ENCODE measurements at regions not wholly inside any gene's neighbourhood (a gene's known extent, or its start where the extent isn't known, plus 50 kb on each side); places are given as distances from the start of the nearest gene placed in this dataset.
A peak's percentile ranks its signal among the peaks of the same experiment; 100 is the strongest.
"Not testable (repeated sequence)": the region's sequence is repeated elsewhere in the genome, so short reads cannot be mapped to it uniquely, and the experiment has no call there.

- DNase-seq, result no peak
Observed at GRCh38 chr9:129430940-129431643, 189.8 kb downstream of the C9orf50 start.

GRCh38 chr9:129428864-129429577 lies 191.9 kb downstream of the C9orf50 start:
- DNase-seq, result no peak

DNA sequence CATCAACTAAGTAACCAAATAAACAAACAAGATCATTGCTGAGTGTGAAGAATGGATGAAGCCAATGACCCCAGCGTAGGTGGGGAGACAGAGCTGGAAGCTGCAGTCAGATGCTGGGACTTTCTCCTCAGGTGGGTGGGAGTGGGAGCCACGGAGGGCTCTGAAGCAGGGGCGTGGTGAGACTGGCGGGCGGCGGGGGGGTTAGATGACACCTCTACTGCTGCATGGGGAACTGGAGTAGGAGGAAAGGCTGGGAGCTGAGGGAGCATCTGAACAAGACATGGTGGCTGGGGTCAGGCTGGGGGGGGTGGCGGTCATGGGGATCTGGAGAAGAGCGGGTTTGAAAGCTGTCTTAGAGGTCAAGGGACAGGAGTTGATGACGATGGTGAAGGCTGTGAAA lies 193.8 kb downstream of the C9orf50 start:
- DNase-seq, result no peak

DNA sequence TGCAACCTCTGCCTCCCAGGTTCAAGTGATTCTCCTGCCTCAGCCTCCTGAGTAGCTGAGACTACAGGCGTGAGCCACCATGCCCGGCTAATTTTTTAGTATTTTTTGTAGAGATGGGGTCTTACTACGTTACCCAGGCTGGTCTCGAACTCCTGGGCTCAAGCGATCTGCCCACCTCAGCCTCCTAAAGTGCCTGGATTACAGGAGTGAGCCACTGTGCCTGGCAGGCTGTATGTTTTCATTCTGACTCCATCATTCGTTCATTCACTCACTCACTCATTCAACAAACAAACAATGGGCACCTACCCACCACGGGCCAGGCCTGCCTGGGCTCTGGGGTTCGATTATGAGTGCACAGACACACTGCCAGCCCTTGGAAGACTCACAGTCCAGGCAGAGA lies 197.1 kb downstream of the C9orf50 start:
- not testable (repeated sequence) for DNase-seq

GRCh38 chr9:129423216-129423615 lies 197.7 kb downstream of the C9orf50 start:
- DNase-seq, result no peak

GRCh38 chr9:129422843-129423192 lies 198.1 kb downstream of the C9orf50 start:
- DNase-seq, result peak in 1 of 2 donors; percentile 20

DNA sequence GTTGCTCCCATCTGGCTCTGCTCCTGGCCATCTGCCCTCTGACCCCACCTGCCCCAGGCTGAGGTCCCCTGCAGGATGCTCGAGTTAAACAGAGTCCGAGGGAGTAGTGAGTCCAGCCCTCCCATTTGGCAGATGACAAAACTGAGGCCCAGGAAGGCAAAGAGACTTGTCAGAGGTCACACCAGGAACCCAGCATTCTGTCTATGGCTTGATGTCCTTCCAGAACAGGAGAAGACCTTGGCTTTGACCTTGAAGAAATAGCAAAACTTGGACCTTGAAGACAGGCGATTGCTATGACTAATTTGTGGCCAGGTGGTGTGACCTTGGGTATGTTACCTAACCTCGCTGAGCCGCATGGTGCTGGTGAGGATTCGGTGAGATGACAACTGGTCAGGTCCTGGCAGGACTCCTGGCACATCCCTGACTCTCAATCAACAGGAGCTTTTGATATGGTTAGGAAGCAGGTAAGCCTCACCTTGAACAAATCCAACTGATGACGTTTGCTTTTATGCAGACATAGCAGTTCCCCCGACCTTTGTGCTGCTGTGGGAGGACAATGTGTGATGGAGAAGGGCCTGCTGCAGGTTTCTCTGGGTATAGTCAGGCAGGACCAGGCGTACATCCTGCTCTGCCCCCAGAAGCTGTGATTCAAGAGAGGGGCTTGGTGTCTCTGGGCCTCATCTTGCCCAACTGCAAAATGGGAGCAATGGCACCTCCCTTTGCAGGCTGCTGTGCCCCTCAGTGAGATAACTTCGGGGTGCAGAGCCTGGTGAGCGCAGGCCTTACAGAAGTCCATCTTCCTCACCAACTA lies 198.7 kb downstream of the C9orf50 start:
- no peak for DNase-seq

DNA sequence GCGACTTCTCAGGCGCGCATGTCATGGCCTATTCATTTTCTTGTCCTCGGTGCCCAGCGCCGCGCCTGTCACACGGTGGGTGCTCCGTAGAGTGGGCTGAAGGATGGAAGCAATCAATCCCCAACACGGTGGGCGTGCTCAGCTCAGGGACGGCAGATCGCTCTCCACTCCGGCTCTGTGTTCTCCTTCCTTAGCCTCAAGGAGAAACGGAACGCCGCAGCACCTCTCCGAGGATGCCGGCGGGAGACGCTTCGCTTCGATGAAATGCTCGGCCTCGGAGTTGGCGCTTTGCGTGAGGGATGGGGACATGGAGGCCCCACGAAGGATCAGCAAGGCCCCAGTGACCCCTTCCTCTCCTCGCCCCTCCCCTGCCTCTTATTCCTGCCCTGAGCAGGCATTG lies 199.5 kb downstream of the C9orf50 start:
- DNase-seq, result no peak

GRCh38 chr9:129420721-129421120 lies 200.2 kb downstream of the C9orf50 start:
- DNase-seq, result no peak

- DNase-seq, result no peak
Observed at GRCh38 chr9:129419382-129419899, 201.5 kb downstream of the C9orf50 start.

DNA sequence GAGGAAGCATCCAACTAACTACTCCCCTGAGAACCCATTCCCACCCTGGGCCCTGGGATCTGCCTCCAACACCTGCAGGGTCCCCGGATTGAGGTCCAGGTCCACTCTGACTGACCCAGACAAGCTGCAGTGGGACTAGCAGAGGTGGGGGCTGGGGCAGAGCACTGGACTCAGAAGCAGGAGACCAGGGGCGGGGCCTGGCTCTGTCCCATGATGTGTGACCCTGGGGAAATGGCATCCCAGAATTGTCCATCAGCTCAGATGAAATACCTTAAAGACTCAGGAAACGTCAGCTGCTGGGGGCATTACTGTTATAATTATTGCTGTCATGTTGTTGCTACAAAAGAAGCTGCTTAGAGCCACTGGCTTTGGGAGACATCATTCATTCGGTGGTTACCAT lies 202.4 kb downstream of the C9orf50 start:
- no peak for DNase-seq

GRCh38 chr9:129416821-129417539 lies 203.9 kb downstream of the C9orf50 start:
- peak in 1 of 2 donors; percentile 43 for DNase-seq

GRCh38 chr9:129415942-129416651 lies 204.8 kb downstream of the C9orf50 start:
- DNase-seq, result no peak

DNA sequence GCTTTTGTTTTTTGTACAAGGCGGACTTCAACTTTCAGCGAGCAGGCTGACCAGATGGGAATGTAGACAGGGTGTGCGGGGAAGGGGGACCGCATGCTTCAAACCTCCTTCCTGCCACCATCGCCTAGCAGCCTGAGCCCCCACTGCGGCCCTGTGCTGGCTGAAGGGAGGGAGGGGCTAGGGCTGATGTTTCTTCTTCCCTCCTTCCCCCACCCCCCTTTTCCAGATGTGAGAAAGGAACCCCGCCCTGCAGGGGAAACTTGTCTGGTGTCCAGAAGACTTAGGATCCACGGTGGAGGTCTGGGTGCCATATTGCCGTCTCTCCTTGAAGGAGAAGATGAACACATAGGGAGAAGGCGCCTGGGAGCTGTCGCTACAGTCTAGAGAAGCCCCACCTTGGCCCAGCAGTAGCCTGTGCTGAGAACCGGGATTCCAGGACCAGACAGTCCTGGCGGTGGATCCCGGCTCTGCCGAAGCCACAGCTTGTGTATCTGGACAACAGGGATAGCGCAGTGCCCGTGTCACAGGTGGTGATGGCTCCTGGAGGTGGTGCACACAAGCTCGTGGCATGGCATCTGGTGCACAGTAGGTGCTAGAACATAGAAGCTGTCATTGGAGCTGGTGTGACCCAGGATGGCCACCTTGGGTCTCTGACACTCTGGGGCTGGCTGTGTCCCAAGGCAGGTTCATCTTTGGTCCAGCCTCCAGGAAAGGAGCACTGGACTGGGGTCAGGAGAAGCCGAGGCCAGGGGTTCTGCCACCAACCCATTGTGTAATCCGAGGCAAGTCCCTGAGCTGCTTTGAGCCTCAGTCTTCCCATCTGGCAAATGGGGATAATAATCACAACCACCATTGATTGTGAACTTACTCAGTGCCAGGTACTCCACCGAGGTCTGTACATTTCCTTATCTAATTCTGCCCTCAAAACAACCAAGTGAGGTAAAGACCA lies 205.6 kb downstream of the C9orf50 start:
- DNase-seq, result no peak

DNA sequence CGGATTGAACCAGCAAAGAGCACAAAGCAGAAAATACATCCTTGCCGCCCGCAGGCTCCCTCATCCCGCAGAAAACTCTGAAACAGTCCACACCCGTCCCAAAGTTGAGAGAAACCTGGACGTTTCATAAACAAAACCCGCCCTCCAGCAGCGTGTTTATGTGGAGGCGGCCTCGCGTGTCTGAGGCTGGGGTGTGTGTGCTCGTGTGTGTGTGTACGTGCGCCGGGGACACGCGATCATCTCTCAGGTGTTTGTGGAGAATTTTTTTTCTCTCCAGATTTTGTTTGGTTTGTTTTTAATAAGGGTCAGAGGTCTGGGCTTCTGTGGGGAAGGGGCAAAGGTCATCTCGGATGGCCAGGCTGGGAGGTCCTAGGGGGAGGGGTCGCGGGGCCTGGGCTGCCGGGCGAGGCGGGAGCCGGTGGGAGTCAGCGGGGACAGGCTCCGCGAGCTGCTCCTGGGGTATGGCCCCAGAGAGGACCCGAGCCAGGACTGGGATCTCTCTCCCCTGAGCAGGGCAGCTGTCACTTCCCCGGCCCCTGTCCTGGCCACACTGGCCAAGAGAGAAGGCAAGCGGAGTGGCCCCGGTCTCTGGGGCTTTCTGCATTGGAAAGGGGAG lies 206.4 kb downstream of the C9orf50 start:
- peak; percentile 51 to 71 for DNase-seq

GRCh38 chr9:129413537-129414376 lies 207.1 kb downstream of the C9orf50 start:
- peak; percentile 98 to 99 for DNase-seq

DNA sequence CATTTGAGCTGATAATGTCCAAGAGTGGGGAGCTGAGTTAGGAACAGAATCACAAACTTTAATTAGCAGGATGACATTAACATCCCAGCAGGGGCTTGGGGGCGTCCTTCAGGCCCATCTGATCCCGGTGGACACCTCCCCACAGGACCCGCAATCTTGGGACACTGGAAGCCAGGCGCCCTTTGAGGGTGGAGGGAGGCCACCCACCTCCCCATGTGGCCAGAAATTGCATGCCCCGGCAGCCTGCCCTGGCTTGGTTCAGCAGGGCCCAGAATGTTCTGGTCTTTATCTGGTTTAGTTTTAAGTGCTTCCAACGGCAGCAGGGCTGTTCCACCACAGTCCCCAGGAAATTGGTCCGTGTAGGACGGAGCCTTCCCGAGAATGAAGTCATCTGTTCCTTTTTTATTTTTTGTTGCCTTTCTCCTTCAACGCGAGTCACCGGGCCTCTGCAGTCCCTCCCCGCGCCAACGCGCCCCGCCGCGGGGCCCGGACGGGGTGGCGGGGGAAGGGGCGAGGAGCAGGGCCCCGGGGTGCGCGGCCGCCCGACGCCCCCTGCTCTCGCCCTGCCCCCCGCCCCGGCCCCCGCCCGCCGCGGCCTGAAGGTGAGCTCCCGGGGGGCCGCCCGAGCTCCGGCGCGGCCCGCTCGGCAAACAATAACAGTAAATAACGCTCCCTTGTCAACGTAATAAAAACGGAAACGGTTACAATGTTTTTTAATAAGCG lies 207.9 kb downstream of the C9orf50 start:
- DNase-seq, result no peak

DNA sequence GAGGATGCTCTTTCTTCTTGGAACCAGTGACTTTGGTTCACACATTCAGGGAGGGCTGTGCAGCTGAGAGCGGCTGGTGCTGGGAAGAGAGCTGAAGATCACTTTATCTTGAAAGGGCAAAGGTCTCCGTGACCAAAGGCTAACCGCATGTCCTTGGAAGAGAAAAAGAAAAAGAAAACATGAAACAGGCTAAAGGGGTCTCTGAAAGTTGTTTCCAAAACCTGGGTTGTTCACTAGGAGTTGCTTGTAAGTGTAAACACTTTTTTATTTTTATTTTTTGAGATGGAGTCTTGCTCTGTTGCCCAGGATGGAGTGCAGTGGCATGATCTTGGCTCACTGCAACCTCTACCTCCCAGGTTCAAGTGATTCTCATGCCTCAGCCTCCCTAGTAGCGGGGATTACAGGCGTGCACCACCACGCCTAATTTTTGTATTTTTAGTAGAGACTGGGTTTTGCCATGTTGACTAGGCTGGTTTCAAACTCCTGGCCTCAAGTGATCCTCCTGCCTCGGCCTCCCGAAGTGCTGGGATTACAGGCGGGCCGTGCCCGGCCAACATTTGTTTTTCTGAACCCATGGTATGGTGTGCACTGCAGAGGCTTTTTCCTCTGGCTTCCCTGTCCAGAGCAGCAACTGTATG lies 208.6 kb downstream of the C9orf50 start:
- peak in 1 of 2 donors; percentile 12 for DNase-seq

Data from CD4-positive, alpha-beta T cell treated with Interleukin-1 beta for 1 hour (primary cell).